ENCODE measurements at regions not wholly inside any gene's neighbourhood (a gene's known extent, or its start where the extent isn't known, plus 50 kb on each side); places are given as distances from the start of the nearest gene placed in this dataset.
"Not testable (repeated sequence)": the region's sequence is repeated elsewhere in the genome, so short reads cannot be mapped to it uniquely, and the experiment has no call there.

DNA sequence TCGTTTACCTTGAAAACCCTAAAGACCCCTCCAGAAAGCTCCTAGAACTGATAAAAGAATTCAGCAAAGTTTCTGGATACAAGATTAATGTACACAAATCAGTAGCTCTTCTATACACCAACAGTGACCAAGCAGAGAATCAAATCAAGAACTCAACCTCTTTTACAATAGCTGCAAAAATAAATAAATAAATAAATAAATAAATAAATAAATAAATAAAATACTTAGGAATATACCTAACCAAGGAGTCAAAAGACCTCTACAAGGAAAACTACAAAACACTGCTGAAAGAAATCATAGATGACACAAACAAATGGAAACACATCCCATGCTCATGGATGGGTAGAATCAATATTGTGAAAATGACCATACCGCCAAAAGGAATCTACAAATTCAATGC is 186.8 kb upstream of the EOLA2 start:
- DNase-seq (ENCODE audit: low spot score) = not testable (repeated sequence)

DNA sequence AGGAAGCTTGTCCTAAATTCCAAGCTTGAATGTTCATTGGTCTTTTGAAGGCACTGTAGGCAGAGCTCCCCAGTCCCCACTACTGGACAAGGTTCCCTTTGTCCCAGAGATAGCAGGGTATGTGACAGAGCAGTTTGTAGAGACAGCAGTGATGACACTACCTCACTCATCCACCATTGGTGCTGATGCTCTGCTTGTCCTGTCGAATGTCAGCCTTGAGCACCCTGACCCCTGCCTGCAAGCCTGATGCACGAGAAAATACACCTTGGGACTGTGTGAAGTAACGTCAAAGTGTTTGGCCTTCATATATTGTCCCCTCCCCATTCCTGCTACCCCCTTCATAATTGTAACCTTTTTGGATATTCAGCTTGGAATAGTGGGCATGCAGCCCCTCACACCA is 188.9 kb upstream of the EOLA2 start:
- no peak for DNase-seq (ENCODE audit: low spot score)

DNA sequence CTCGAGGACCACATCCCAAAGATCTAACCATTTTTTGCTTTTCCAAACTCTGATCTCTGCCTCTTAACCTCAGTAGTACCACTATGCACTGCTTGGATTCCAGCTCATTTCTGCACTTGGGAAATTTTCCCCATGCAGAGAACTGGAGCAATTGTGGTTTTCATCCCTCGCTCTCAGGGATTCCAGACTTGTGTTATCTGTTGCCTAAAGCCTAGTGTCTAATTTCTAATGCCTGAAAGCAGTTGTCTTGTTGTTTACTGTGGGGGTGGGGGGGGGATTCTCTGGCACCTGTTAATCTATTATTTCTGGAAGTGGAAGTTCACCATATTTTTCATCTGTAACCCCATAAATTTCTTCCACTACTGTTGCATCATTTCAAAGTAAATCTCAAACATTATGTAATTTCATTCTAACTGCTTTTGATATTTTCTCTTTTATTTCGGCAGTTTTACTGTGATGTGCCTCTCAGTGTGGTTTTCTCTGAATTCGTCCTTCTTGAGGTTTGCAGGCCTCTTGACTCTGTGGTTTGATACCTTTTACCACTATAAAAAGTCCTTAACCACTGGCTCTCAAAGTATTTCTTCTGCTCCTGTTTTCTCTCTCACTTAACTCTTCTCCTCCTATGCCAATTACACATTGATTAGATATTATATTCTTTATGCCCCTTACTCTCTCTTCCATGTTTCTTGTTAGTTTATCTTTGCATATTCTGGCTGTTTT is 205.6 kb upstream of the EOLA2 start:
- DNase-seq (ENCODE audit: low spot score) = no peak

DNA sequence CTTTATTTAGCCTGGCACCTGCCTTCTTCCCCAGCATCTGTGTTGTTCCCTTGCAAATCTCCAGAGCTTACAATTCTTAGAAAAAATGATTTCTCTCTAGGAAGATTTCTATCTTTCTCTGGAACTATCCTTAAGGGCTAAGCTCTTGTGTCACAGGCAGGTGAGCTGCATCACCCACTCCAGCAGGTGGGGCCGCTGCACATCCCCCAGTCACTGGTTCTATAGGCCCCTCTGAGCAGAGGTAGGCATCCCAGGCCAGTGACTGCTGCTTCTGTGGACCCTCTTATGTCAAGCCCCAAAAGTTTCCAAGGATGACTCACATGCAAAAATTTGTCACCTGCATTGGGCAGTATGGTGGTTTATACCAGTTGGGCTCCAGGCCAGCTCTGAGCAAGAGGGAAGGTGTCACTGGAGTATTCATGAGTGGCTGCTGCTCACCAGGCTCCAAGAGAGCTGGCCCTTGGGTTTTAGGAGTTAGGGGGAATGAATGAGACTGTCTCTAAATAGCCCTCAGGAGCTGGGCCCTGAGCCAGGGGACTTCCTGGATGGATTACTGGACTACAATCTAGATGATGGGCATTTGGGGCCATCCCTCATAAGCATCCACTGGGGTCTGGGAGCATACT is 208.1 kb upstream of the EOLA2 start:
- no peak for DNase-seq (ENCODE audit: low spot score)

DNA sequence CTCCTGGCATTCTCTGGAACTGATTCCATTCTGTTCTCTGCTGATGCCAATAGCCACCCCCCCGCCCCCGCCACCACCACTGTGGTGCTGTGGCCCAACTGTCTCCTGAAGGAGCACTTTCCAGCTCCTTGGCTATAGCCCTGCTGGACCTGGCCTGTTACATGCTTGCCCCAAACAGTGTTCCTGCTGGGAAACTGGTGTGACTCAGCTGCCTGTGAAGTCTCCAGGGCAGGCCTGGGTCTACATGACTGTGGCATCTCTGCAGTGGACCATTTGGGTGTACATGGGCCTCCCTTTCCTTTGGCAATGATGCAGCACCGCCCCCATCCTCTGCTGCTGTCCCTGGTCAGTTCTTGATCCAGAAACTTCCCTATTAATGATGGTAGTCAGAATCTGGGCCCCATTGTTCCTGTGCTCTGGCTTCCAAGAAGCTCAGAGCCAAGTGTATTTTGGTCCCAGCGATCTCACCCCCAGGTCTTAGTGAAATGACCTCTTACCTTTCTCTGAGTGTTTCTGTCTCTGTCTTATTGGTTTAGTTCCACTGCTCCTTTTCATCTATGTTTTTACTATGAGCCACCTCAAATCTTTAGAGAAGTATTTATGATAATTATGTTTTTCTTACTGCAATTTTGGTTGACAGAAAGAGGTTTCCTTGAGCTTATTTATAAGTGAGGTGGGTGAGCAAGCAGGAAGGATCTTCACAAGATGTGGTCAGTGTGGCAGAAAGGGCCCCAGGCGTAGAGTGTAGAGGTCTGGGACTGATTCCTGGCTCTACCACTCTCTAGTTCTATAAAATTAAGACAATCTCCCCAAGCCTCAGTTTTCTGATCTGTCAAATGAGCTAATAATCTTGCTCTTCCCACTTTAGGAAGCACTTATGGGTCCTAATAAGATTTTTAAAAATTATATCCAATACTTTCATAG is 210.7 kb upstream of the EOLA2 start:
- DNase-seq (ENCODE audit: low spot score) = no peak

DNA sequence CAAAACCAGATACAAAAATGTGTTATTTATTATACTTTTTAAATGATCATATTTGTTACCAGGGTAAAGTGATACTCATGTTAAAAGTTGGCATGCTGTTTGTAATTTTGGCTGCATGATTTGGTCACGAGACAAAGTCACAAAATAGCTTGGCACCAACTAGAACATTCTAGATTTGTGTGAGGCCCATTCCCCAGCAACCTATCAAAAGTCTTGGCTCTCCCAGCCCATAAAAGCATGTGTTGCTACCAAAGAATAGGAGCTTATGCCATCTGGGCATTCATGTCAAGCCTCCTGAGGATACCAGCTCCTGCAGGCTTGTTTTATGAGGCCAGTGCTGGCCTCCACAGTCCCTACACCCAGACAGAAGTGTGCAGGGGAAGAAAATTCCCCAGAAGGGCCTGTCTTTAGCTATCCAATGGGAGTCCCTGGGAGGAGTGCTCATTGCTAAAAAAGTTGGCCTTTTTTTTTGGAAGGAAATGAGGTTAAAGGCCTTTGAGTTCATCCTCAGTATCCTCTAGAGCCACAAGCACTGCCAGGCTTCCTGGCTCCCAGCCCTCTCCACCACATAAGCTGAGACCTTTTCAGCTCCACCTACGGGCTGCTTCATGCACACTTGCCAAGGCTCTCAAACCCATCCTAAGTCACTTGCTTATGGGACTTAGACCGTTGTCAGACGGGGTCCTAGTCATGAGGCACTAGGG is 211.9 kb upstream of the EOLA2 start:
- DNase-seq (ENCODE audit: low spot score) = no peak

DNA sequence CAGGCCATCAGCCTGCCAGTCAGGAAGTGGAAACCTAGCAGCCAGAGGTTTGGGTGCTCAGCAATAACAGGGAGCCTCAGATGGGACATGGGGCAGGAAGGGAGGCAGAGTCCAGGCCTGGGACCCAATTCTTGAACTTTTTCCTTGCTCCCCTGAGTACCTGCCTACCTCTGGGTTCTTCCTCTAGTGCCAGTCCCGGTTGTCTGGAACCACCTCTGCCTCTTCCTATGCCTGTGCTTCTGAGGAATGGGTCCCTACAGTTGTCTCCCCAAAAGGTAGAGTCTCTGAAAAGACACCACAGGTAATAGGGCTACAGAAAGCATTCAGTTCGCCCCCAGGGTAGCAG is 212.4 kb upstream of the MAMLD1 start:
- DNase-seq (ENCODE audit: low spot score) = no peak

DNA sequence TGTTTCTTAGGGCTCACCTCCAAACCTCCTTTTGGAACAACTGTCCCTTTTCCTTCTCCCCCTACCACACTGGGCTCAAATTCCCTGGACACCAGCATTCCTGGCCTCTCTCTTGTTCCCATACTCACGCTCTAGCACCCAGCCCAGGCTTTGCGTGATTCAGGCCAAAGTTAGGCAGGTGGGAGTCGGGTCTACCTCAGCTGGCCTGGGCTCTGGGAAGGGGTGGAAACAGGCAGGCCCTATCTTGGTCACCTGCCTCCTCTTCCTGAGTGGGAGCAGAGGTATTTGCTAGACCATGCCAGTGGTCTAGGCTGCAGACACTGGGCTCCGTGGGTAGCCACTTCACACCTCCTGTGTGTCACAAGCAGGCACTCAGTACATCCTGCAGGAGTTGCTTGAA is 211.1 kb upstream of the MAMLD1 start:
- no peak for DNase-seq (ENCODE audit: low spot score)

DNA sequence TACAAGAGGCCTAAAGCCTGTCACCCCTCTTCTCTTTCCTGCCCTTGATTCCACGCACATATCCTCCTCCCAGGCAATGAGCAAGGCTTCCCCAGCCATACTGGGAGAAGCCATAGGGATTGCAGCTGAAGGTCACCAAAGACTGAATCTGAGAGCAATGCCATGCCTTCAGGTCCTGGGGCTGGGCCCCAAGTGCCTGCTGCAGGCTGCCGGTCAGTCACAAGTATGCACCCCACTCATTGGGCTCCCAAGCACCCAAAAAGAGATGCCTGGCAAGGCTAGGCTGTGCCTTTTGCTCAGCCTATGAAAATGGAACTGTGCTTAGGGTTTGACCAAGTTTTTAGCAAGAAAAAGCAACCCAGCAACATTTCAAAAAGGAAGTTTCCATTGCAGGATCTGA is 210.6 kb upstream of the MAMLD1 start:
- no peak for DNase-seq (ENCODE audit: low spot score)

DNA sequence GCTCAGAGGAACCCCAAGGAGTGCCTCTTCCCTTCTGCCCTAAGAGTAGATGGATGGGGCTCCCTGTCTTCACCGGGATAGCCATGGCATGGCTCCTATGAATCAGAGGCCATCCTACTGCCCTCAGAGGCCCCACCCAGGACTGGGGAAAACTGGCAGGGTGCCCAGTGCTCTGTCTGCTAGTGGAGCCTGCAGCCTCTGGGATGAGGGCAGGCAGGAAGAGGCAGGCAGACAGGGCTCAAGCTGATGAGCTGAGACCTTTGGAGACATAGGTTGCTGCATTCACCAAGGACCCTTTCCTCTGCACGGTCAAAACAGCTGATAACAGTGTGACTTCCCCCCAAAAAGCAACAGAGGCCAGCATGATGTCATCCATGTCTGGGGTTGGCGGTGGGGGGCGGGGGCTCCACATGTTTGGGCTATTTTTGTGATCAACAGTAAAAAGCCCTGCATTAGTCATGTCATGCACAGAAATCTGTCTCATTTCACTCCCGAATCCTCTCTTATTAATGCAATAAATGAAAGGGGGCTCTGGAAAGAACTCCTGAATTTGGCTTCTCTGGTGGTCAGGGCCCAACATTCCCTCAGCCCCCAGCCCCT is 207.6 kb upstream of the MAMLD1 start:
- DNase-seq (ENCODE audit: low spot score) = no peak

DNA sequence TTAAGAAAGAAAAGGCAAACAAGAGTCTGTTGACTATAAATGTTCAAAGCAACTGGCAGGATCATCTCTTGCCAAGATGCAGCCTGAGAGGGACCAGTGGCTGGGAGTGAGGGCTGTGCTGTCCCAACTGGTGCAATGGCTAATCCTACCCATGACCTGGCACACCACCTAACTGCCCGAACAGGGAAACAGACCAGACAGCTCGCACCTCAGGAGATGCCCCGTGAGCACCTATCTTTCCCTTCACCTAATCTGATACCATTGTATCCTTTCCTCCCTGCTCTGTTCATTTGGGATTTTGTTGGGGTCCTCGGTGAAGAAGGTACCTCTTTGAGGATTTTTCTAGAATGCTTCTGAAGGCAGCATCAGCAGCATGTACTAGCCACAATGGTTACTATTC is 206.5 kb upstream of the MAMLD1 start:
- DNase-seq (ENCODE audit: low spot score) = no peak

DNA sequence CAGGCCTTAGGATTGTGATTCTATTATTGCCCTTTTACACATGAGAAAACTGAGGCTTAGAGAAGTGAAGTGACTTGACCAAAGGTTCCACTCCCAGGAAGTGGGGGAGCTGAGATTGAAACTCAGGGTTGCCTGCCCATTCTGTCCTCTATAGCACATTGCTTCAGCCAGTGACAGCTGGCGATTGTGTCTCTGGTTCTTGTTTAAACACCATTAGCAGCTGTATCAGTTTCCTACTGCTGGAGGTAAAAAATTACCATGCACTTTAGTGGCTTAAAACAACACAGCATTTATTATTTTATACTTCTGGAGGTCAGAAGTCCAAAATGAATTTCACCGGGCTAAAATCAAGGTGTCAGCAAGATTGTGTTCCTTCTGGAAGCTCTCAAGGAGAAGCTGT is 205.8 kb upstream of the MAMLD1 start:
- no peak for DNase-seq (ENCODE audit: low spot score)

DNA sequence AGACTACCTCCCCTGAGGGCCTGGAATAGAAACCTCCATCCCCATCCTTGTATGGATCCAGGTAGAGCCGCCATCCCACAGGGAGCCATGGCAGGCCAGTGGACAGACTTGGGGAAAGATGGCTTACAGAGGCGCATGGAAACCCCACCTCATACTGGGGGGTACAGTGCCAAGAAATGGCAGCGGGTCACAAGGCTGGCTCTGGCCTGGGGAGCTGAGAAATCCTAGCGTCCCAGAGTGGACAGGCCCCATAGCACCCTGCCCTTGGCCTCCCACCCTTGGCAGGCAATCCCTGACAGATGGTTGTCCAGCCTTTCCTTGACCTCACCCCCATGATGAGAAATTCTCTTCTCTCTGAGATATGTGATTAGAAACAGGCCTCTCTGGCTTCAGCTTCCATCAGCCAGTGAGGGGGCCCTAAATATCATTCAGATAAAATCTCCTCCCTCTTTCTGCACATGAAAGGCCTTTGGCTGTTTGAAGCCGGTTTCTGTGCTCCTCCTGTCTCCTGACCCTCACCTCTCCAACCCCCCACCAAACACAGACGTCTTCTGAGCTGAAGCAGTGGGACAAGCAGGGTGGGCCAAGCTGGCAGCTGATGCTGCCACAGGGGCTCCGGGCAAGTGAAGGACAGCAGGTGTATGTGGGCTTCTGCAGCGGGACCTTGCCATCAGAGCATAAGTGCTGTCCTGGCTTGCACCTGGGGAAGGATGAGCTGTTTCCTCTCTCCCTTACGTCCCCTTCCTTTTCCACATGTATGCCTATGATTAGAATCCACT is 204.4 kb upstream of the MAMLD1 start:
- no peak for DNase-seq (ENCODE audit: low spot score)

DNA sequence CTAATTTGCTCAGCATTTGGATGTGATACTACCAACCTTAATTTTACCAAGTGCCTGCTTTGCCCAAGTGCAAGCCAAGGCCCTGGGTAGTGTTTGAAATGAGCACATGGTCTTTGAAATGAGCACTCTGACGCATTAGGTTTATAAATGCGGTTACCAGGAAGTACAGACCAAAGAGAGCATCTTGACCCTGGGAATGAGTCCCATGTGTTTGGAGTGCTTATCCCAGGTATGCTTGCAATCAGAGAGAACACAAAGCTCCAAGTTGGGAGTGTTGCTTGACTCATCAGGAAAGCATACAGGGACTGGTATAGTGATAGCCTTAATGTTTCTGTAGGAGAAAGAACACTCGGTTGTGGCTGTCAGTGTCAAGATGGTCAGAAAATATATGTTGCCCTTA is 203.6 kb upstream of the MAMLD1 start:
- DNase-seq (ENCODE audit: low spot score) = no peak

DNA sequence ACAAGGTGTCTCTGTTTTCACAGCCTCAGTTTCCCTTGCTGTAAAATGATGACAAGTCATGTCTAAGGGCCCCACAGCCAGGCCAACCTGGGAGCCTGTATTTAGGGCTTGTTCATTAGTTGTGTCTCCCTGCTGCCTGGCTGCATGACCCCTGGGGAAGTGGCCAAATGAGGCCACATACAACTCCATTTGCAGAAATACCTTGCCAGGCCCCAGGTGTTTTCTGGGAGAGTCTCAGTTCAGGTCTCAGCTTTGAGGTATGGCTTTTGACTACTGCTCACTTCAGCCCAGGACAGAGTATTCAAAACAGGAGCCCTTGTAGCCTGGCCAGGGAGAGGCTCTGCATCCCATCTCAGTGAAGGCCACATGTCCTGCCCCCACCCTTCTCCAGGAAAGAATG is 202.5 kb upstream of the MAMLD1 start:
- DNase-seq (ENCODE audit: low spot score) = no peak

DNA sequence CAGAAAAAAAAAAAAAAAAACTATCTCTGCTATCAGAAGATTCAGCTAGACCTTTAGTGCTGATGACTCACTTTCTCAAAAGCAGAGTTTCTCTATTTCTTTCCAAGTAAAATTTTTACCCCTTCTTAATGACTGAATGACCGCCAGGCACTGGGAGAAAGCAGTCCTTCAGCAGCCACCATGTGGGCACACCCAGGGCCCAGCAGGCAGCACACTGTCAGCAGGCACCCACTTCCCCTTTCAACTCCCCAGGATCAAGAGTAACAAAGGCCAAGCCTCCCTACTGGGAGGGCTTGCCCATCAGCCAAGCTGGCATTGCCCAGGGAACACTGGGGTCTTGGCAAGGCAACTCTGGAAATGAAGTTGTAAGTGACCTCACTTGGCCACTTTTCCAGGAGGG is 201.9 kb upstream of the MAMLD1 start:
- no peak for DNase-seq (ENCODE audit: low spot score)

DNA sequence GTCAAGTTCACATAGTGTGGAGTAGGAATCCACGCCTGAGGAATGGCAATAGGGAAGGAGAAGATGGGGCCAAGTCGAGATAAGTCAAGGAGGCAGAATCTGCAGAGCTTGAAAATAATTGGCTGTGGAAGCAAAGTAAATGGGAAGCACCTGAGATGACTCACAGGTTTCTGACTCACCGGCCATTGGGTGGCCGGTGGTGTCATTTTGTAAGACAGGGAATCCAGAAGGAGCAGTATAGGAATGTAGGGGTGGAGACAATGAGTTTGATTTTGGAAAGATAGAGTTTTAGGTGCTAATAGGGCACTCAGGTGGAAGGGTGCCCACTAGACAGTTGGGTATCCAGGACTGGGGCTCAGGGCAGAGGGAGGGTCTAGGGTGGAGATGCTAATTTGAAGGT is 201.0 kb upstream of the MAMLD1 start:
- DNase-seq (ENCODE audit: low spot score) = no peak

DNA sequence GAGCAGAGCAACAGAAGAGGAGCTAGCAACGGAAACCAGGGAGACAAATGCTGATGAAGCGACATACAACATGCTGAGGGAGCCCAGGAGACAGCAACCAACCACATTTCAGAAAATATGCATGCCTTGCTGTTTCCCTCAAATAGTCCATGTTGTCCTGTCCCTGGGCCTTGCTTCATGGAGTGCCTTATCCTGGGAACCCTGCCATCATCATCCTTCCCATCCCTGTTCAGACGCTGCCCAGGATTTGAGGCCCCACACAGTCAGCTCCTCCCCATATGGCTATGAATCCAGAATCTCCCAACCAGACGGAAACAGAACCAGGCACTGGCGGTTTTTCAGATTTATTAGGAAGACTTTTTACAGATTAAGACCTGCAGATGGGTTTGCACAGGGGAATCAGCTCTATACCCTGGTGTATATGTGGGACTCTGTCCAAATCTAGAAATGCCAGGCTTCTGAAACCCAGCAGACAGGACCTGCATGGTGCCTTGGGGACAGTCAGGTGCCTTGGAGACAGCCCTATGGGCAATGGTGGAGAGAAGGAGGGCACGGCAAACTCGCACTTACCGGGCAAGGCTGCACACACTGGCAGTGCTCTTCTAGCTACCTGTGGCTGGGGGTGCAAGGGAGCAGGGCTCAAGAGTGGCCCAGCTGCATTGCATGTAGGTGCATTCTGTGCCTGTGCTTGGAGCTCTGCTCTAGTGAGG is 199.7 kb upstream of the MAMLD1 start:
- no peak for DNase-seq (ENCODE audit: low spot score)

DNA sequence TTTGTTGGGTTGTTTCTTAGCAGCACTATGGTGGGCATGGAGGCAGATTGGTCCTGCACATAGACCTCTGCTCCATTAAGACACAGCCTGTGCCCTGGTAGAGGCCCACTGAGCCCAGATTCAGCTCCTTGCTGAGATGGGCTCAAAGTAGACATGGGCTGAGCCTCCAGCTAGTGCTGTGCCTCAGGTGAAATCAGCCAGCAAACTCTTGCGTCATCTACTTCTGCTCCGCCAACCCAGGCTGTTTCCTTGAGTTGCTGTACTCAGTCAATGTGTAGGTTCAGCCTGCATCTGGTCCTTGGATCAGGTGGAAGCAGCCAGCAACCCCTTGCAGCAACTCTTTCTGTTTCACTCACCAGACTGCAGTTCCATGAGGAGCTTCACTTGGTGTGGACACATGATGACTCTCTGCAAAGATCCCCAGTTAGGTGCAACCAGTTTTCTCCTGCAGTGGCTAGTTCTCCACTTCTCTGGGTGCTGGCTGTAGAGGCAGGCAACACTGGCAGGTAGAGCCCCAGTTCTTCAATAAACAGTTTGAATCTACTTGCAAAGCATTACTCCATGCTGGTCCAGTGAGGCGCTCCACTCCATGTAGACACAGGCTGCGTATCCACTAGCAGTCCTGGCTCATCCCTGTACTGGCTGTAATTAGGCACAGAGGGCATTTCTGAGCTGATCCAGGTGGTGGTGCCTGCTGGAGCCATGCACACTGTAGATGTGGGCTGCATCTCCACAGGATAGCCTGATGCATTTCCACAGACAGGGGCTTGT is 199.0 kb upstream of the MAMLD1 start:
- no peak for DNase-seq (ENCODE audit: low spot score)
